ENCODE measurements at regions not wholly inside any gene's neighbourhood (a gene's known extent, or its start where the extent isn't known, plus 50 kb on each side); places are given as distances from the start of the nearest gene placed in this dataset.

DNA sequence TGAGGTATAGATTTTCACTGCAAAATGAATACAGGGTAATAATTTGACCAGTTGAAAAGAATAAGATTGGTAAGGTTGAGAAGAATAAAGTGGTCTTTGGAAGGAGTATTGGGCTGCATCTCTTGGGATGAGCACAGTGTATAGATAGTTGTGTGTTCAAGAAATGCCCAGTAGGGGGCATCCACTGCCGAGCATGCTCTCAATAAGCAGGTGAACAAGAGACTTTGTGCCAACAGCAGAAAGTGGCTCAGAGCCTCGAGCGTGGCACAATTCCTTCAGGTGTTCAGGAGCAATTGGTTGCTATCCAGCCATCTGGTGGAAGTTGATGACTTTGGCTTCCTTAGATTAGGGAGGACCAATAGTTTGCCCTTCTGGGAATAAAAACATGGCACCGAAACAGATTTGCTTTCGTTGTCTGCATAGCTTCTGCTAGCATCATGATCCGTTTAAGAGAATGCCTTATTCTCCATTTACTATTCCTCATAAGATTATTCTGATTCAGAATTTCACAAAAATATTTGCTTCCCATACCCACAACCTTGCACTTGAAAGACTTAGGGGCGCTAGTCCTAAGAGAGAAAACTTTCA is 258.1 kb upstream of the NEIL3 start:
- peak in 1 of 14 donors; percentile 40 for DNase-seq

DNA sequence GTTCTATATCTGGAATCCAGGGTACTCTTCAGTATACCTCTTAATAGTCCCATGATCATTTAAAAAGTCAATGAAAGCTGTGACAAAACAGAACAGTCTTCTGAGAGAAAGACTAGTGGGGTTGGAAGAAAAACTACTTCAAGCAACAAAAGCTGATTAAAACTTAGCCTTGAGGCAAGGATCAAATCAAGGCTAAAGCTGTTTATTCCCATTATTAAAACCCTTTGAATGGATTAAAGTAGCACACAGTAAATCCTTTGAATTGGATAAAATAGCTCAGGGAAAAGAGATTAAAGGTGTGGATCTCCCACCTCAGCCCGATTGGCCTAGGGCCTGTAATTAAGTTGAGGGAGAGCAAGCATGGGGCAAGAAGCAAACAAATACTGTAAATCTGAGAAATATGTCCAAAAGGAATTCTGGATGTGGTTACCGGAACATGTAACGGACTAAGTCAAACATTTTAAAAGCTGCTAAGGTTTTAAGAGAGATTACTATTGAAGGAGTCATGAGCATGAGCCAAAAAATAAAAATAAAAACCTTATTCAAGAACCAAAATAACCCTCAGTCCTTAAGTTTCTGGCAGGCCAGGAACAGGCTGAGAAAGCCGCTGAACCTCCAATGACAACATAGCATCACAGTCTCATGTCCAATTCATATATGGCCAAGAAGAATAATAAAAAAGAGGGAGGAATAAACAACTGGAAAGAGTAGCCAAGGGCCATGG is 257.3 kb upstream of the NEIL3 start:
- no peak for DNase-seq

- peak in 1 of 14 donors; percentile 45 for DNase-seq
Measured at GRCh38 chr4:177057186-177057585, 252.5 kb upstream of the NEIL3 start.

- DNase-seq, result no peak
Measured at GRCh38 chr4:177064116-177064515, 245.6 kb upstream of the NEIL3 start.

- peak in 1 of 14 donors; percentile 83 for DNase-seq
Measured at GRCh38 chr4:177064729-177065394, 244.8 kb upstream of the NEIL3 start.

GRCh38 chr4:177066746-177067145 is 242.9 kb upstream of the NEIL3 start:
- no peak for DNase-seq

- DNase-seq, result no peak
Measured at GRCh38 chr4:177070533-177071058, 239.1 kb upstream of the NEIL3 start.

- no peak for DNase-seq
Measured at GRCh38 chr4:177077095-177077971, 232.3 kb upstream of the NEIL3 start.

GRCh38 chr4:177079327-177079726 is 230.3 kb upstream of the NEIL3 start:
- no peak for DNase-seq

DNA sequence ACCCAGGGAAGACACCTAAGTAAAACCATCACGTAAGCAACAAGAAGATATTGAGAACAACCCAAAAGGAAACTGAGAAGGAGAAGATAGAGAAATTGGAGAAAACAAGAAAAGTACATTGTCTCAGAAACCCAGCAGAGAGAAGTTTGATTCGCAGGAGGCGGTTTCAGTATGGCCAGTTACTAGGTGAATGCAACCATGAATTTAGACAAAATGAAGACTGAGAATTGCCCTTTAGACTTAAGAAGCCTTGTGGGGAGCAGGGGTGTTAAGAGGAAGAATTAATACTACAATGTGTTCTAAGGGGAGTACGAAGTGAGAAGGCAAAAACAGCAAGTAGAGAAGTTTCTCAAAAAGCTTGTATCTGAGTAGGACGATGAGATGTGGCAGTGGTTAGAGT is 229.3 kb upstream of the NEIL3 start:
- DNase-seq, result no peak

- no peak for DNase-seq
Measured at GRCh38 chr4:177087060-177087459, 222.6 kb upstream of the NEIL3 start.

GRCh38 chr4:177087499-177087898 is 222.2 kb upstream of the NEIL3 start:
- no peak for DNase-seq

DNA sequence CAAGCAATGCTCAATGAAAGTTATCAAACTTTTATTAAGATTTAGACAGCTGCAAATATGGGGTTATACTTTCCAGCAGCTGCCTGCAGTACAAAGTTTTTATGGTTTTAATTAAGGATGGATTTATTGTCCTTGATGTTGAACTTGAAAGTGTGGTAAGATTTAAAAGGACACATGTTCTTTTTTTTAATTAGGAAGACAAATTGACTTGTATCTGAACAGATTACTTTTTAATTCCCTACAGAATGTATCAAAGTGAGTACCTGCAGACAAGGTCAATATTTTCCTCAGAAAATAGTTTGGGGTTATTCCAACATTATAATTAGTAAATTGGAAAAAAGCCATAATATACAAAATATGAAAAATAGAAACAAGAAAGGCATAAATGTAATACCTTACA is 218.2 kb upstream of the NEIL3 start:
- DNase-seq, result no peak

DNA sequence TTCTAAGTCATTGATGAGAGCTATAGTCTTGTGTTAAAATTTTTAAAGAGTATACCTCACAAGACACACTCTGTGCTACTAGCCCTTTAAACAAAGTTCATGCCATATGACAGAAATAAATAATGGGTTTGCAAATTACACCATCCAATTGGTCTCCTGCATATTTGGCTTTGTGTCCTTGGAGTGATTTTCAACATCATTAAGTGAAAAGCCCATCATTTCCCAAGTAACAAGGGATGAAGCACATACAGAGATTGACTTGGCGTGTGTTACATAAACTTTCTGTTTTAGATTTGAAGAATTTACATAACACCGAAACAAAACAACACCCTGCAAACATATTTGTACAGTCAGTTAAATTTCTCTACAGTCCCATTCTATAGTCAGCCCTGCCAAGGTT is 216.9 kb upstream of the NEIL3 start:
- no peak for DNase-seq

DNA sequence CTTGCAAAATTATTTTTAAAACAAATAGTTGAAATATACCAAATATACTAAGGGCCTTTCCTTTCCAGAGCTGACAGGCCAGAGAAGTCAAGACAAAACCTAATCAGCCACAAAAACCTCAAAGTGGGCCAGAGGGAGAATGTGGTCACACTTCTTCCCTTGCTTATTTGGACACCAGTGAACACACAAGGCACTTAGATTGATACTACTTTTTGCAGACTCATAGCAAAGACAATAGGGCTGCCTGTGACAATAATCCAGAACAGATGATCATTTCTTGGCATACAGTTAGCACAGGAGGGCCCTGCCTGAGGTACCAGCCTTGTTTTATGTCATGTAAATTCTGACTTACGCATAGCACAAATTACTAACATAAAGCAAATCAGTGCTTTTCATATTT is 215.7 kb upstream of the NEIL3 start:
- peak in 1 of 14 donors; percentile 3 for DNase-seq

DNA sequence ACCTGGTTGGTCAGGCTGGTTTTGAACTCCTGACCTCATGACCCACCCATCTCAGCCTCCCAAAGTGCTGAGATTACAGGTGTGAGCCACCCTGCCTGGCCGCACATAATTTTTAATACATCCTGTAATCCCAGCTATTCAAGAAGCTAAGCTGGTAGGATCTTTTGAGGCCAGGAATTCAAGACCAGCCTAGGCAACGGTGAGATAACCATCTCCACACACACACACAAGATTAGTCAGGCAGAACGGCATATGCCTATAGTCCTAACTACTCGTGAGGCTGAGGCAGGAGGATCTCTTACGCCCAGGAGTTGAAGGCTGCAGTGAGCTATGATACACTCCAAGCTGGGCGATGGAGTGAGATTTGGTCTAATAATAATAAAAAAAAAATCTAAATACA is 212.4 kb upstream of the NEIL3 start:
- no peak for DNase-seq

- DNase-seq, result no peak
Measured at GRCh38 chr4:177099211-177099610, 210.5 kb upstream of the NEIL3 start.

- no peak for DNase-seq
Measured at GRCh38 chr4:177100307-177100706, 209.4 kb upstream of the NEIL3 start.

- DNase-seq, result no peak
Measured at GRCh38 chr4:177103619-177104018, 206.1 kb upstream of the NEIL3 start.

DNA sequence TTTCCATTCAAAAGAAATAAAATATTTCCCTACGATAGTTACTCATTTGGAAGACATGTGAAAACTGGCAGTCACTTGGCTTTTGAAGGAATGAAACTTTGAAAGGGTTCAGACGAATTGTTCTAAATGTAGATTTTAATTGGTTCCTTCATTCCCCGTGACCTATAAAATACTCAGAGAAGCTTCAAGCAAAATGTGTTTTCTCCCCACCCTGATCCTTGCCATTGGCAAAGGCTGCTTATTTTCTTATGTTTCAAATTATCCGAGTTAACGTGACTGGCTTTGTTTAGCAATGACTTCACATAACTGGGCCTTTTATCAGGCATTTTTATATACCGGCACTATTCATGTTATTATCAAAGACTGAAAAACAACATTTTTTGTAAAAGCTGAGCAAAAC is 204.1 kb upstream of the NEIL3 start:
- no peak for DNase-seq

- DNase-seq, result peak in 1 of 14 donors; percentile 10
Measured at GRCh38 chr4:177107288-177107921, 202.3 kb upstream of the NEIL3 start.

GRCh38 chr4:177108708-177109107 is 201.0 kb upstream of the NEIL3 start:
- DNase-seq, result no peak

Measured in C1 segment of cervical spinal cord (tissue), 14 donors.